NCI-H146 treated with DMSO at 0.1 percent for 48 hours (cell line): ENCODE measurements at regions not wholly inside any gene's neighbourhood (a gene's known extent, or its start where the extent isn't known, plus 50 kb on each side); places are given as distances from the start of the nearest gene placed in this dataset.
A peak's percentile ranks its signal among the peaks of the same experiment; 100 is the strongest.

Experiments used
- DNase-seq: peaks from one replicate; lab custom pipeline; 2025; ENCODE audit not compliant: unreplicated experiment; lab: John Stamatoyannopoulos, UW

- DNase-seq: no peak
Measured at GRCh38 chr1:235011599-235012435, 116.8 kb downstream of the TOMM20 start.

GRCh38 chr1:235011064-235011598 lies 117.5 kb downstream of the TOMM20 start:
- DNase-seq: no peak

- no peak for DNase-seq
Measured at GRCh38 chr1:235009561-235010306, 118.9 kb downstream of the TOMM20 start.

GRCh38 chr1:235009074-235009473 lies 119.6 kb downstream of the TOMM20 start:
- DNase-seq: no peak

- no peak for DNase-seq
Measured at GRCh38 chr1:235008239-235008638, 120.4 kb downstream of the TOMM20 start.

GRCh38 chr1:235006816-235007215 lies 121.8 kb downstream of the TOMM20 start:
- DNase-seq: no peak

- no peak for DNase-seq
Measured at GRCh38 chr1:235006132-235006721, 122.4 kb downstream of the TOMM20 start.

GRCh38 chr1:235004840-235005391 lies 123.7 kb downstream of the TOMM20 start:
- DNase-seq: no peak

GRCh38 chr1:235004276-235004675 lies 124.4 kb downstream of the TOMM20 start:
- DNase-seq: no peak

GRCh38 chr1:235002706-235003300 lies 125.8 kb downstream of the TOMM20 start:
- DNase-seq: no peak

- no peak for DNase-seq
Measured at GRCh38 chr1:234999513-234999940, 129.1 kb downstream of the TOMM20 start.

- no peak for DNase-seq
Measured at GRCh38 chr1:234997896-234998741, 130.5 kb downstream of the TOMM20 start.

- DNase-seq: peak; percentile 33
Measured at GRCh38 chr1:234997201-234997895, 131.3 kb downstream of the TOMM20 start.

- DNase-seq: no peak
Measured at GRCh38 chr1:234996245-234996757, 132.3 kb downstream of the TOMM20 start.

- no peak for DNase-seq
Measured at GRCh38 chr1:234994436-234995295, 134.0 kb downstream of the TOMM20 start.

GRCh38 chr1:234992065-234992464 lies 136.6 kb downstream of the TOMM20 start:
- DNase-seq: no peak

GRCh38 chr1:234990874-234991801 lies 137.5 kb downstream of the TOMM20 start:
- no peak for DNase-seq
